Testis (tissue), 2 donors: ENCODE measurements at regions not wholly inside any gene's neighbourhood (a gene's known extent, or its start where the extent isn't known, plus 50 kb on each side); places are given as distances from the start of the nearest gene placed in this dataset.

Source experiments
- CTCF ChIP-seq, 3 experiments: fragments of 450-650 bp in 2 of 3; fragments of 200-600 bp in 1 of 3; sonication (generic) in 1 of 3; IDR thresholded peaks; one replicate each; pipeline ENCODE4 v1.5.1; 2016 to 2019; ENCODE audit warnings: antibody characterized with exemption in 3 of 3, mild to moderate bottlenecking in 2 of 3, moderate library complexity in 1 of 3
- POLR2A ChIP-seq: fragments of 450-650 bp; IDR thresholded peaks from one replicate; pipeline ENCODE4 v1.6.1; 2017; ENCODE audit warnings: antibody characterized with exemption, mild to moderate bottlenecking, moderate library complexity

- no peak for TF ChIP-seq CTCF (IDR thresholded peaks at IDR 0.05)
- no peak for TF ChIP-seq POLR2A
These were observed 156.2 kb upstream of the ZNF618 start for GRCh38 chr9:113719919-113720318.
